GM19455 (cell line): ENCODE measurements at regions not wholly inside any gene's neighbourhood (a gene's known extent, or its start where the extent isn't known, plus 50 kb on each side); places are given as distances from the start of the nearest gene placed in this dataset.

Source experiments
- ATAC-seq: cut with Tn5 transposase; IDR thresholded peaks from one replicate; pipeline ENCODE4 v1.9.1; 2021; ENCODE audit not compliant: unreplicated experiment

- ATAC-seq, result no peak
These were observed 921.1 kb downstream of the UQCRFS1 start for GRCh38 chr19:28291874-28292273.

DNA sequence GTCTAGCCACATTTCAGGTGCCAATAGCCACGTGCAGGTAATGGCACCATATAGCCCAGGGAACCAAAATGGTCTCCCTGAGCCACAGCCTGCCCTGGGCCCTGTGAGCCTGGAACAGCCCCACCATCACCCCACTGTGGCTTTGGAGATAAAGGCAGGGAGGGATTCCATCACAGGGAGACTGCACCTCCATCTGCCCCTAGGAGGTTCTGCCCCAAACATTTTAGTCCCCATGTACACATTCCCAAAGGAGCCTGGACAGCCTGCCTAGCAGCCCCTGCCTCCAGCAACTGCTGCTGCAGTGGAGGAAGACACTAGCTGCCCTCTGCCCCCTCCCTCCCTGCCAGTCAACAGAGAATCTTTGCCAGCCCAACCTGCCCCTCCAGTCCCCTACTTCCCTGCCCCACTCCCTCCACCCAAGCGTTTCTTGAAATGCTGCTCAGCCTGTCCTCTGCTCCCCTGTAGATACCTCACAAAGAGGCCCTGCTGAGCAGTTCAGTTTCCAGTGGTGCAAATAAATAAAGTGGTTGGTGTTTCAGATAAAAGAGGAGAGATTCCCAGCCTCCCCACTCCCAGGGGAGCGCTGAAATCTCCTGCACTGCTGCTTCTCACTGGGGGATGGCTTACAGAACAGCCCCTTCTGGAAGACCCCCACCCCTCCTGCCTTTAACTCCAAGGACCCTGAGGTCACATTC is 921.8 kb downstream of the UQCRFS1 start:
- no peak for ATAC-seq

GRCh38 chr19:28289295-28290063 is 923.5 kb downstream of the UQCRFS1 start:
- ATAC-seq, result no peak

GRCh38 chr19:28288572-28289264 is 924.2 kb downstream of the UQCRFS1 start:
- no peak for ATAC-seq

DNA sequence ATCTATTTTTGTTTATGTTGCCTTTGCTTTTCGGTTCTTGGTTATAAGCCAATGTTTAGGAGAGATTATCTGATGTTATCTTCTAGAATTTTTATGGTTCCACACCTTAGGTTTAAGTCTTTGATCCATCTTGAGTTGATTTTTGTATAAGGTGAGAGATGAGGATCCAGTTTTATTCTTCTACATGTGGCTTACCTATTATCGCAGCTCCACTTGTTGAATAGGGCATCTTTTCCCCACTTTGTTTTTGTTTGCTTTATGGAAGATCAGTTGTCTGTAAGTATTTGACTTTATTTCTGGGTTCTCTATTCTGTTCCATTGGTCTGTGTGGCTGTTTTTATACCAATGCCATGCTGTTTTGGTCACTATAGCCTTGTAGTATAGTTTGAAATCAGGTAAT is 927.0 kb downstream of the UQCRFS1 start:
- ATAC-seq, result no peak

GRCh38 chr19:28285078-28285477 is 927.9 kb downstream of the UQCRFS1 start:
- no peak for ATAC-seq

GRCh38 chr19:28284389-28284788 is 928.6 kb downstream of the UQCRFS1 start:
- no peak for ATAC-seq

GRCh38 chr19:28283592-28283991 is 929.4 kb downstream of the UQCRFS1 start:
- no peak for ATAC-seq

DNA sequence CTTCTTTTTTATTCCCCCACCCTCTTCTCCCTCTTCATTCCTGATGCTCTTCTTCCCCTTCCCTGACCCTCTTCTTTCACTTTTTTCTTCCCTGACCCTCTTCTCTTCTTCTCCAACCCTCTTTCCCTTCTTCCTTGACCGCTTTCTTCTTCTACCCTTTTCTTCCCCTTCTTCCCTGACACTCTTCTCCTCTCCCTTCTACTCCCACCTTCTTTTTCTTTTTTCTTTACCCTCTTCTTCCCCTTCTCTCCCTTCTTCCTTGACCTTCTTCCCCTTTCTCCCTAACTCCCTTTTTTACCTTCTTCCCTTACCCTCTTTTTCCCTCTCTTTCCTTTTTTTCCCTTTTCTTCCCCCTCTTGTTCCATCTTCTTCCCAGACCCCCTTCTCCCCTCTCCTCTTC is 931.3 kb downstream of the UQCRFS1 start:
- no peak for ATAC-seq

GRCh38 chr19:28264556-28264955 is 948.4 kb downstream of the UQCRFS1 start:
- ATAC-seq, result no peak

GRCh38 chr19:28258829-28259228 is 954.1 kb downstream of the UQCRFS1 start:
- ATAC-seq, result no peak

- no peak for ATAC-seq
These were observed 955.6 kb downstream of the UQCRFS1 start for GRCh38 chr19:28257396-28257795.

- ATAC-seq, result no peak
These were observed 965.7 kb downstream of the UQCRFS1 start for GRCh38 chr19:28247243-28247642.

DNA sequence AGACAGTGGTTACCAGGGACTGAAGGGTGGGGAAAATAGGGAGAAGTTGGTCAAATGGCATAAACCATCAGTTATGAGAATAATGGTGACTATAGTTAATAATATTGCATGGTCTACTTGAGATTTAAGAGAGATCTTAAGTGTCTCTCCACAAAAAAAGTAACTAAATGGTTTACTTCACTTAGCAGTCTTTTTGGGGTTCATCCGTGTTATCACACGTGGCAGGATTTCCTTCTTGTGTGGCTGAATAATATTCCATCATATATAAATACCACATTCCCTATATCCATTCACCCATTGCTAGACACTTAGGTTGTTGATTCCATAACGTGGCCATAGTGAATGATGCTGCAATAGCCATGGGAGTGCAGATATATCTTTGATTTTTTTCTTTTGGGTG is 967.0 kb downstream of the UQCRFS1 start:
- no peak for ATAC-seq

DNA sequence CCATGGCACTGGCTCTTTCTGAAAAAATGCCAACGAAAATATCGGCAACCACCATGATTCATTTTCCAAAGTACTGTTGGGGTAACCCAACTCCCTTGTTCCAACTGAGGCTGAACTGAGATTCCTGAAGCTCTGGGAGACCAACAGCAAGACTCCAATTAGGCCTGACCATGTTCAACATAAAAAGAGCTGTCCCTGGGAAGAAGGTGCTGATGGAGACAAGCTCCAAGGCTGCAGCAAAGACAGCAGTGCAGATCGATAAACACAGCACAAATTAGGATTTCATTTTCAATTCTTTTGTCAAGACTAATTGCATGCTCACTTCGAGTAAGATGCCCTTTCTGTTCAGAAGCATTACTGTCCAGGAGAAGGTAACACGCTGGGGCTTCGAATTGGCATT is 968.0 kb downstream of the UQCRFS1 start:
- no peak for ATAC-seq

- ATAC-seq, result no peak
These were observed 970.5 kb downstream of the UQCRFS1 start for GRCh38 chr19:28242317-28242927.

DNA sequence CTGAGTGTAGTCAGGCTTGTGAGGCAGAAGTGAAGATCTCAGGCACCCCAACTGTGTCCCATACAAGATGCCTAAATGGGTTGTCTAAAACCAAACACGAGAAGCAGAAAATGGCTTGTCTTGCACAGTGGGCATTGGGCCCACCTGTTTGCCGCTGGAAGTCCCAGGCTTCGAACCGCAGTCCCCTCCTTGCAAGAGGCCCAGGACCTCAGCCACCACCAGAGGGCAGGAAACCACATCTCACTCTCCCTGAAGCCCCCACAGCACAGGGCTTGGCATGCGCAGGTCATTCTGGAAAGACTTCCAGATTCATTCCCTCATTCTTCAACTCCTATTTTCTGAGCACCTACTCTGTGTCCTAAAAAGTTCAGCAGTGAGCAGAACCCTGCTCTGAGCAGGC is 973.7 kb downstream of the UQCRFS1 start:
- no peak for ATAC-seq

DNA sequence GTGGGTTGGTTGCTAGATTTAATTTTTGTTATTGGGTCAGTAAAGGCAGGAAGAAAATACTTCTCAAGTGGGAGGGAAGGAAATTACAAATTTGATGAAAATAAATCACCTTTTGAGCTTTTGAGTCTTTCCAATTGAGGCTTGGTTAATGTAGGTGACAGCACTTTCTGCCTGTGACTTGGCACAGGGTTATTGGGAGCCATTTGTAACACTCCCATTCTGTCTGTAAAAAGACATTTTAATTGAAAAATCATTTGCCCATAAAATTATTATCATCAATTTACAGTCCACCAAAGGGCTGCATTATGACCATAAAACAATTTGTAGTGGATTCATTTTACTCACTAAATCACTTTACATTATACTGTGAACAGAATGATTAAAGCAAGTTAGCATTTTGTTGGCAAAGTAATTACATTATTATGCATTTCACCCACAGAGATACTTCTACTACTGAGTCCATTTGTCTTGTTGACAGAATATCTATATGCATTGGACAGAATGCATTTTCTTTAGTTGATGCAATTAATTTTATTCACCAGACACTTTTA is 974.6 kb downstream of the UQCRFS1 start:
- no peak for ATAC-seq

- ATAC-seq, result no peak
These were observed 977.3 kb downstream of the UQCRFS1 start for GRCh38 chr19:28235606-28236125.

- no peak for ATAC-seq
These were observed 978.3 kb downstream of the UQCRFS1 start for GRCh38 chr19:28234637-28235036.

GRCh38 chr19:28228854-28229253 is 984.1 kb downstream of the UQCRFS1 start:
- no peak for ATAC-seq
